Panc1 (cell line): ENCODE measurements at regions not wholly inside any gene's neighbourhood (a gene's known extent, or its start where the extent isn't known, plus 50 kb on each side); places are given as distances from the start of the nearest gene placed in this dataset.
"Not testable (repeated sequence)": the region's sequence is repeated elsewhere in the genome, so short reads cannot be mapped to it uniquely, and the experiment has no call there.

ENCODE experiments used
- POLR2AphosphoS5 ChIP-seq: IDR thresholded peaks from 2 replicates; pipeline ENCODE4 v1.6.1; 2012; ENCODE audit warnings: mild to moderate bottlenecking, low read depth, low read length, moderate library complexity
- TF ChIP-seq, protein P1 (sequence below): fragments of 450-650 bp; IDR thresholded peaks from 2 replicates; pipeline ENCODE4 v1.5.1; 2017; ENCODE audit warnings: mild to moderate bottlenecking

GRCh38 chrX:137934887-137935286 lies 369.0 kb downstream of the ZIC3 start:
- not testable (repeated sequence) for TF ChIP-seq POLR2AphosphoS5
- TF ChIP-seq, protein P1, sequence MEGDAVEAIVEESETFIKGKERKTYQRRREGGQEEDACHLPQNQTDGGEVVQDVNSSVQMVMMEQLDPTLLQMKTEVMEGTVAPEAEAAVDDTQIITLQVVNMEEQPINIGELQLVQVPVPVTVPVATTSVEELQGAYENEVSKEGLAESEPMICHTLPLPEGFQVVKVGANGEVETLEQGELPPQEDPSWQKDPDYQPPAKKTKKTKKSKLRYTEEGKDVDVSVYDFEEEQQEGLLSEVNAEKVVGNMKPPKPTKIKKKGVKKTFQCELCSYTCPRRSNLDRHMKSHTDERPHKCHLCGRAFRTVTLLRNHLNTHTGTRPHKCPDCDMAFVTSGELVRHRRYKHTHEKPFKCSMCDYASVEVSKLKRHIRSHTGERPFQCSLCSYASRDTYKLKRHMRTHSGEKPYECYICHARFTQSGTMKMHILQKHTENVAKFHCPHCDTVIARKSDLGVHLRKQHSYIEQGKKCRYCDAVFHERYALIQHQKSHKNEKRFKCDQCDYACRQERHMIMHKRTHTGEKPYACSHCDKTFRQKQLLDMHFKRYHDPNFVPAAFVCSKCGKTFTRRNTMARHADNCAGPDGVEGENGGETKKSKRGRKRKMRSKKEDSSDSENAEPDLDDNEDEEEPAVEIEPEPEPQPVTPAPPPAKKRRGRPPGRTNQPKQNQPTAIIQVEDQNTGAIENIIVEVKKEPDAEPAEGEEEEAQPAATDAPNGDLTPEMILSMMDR, result not testable (repeated sequence)
